ENCODE measurements at regions not wholly inside any gene's neighbourhood (a gene's known extent, or its start where the extent isn't known, plus 50 kb on each side); places are given as distances from the start of the nearest gene placed in this dataset.

DNA sequence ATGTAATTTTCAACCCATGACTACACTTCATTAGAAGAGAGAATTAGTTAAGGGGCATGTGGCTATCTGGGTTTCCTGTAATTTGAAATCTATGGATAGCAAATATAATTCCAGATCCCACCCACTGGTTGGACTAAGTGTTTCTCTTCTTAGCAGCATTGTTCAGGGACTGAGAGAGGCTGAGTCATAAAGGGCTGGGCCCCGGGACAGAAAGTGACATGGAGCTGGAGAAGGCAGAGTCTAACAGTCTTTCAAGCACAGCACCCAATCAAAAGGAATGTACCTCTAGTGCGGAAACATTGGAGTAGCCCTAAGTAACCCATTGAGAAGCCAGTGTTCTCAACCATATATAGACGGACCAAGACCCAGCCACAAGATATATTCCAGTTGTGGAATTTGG lies 363.9 kb downstream of the DHX35 start:
- H3K4ac ChIP-seq (replicated peaks; ENCODE audit: insufficient read length, low read depth, low read length) = no peak overlapping the region
- no peak overlapping the region for H3K18ac ChIP-seq (ENCODE audit: extremely low read depth, low read length)
- CTCF ChIA-PET (ENCODE audit: partially characterized antibody) = interaction anchor here (0.6 to 1.1 kb wide), 2 partner anchors 29 to 56 kb away, joined by 3 to 4 read pairs; no protein-coding TSS in a partner anchor
- no peak overlapping the region for H2BK12ac ChIP-seq (ENCODE audit: low read depth, low read length)
- WGBS, 2 experiments (ENCODE audit: extremely low coverage in 1 of 2, insufficient coverage in 1 of 2, insufficient read length in 1 of 2, insufficient replicate concordance in 2 of 2, low coverage in 1 of 2, low lambda C conversion rate in 2 of 2, missing lambda C conversion rate in 1 of 2) = 96% methylated on average over 3 of the region's 3 CpGs; no CpG with 5 or more reads in 1 of the 2 experiments
- no peak overlapping the region; the same call in 1 of the 2 replicates for H2BK15ac ChIP-seq (ENCODE audit: low read length)
- no peak for FAIRE-seq
- no peak overlapping the region for H4K8ac ChIP-seq (ENCODE audit: extremely low read depth, insufficient read depth, low read length)
- H2AK5ac ChIP-seq (ENCODE audit: low read depth, low read length) = no peak overlapping the region
- no peak overlapping the region for H3K27ac ChIP-seq (ENCODE audit: low read depth, low read length)
- no peaks in the 10 kb centered on the region for H3K79me1 ChIP-seq (ENCODE audit: low read depth, low read length)
- no peaks in the 10 kb centered on the region for H3K9me3 ChIP-seq (ENCODE audit: insufficient read depth in 2 of 2, low read depth in 1 of 2, low read length in 1 of 2)
- no peak overlapping the region for H3K9ac ChIP-seq (replicated peaks in 1 of 4; ENCODE audit: extremely low read depth in 1 of 4, low read depth in 3 of 4, low read length in 3 of 4)
- no peaks in the 10 kb centered on the region for H3K27me3 ChIP-seq (replicated peaks in 1 of 4; ENCODE audit: control insufficient read depth in 3 of 4, extremely low read depth in 1 of 4, insufficient read depth in 3 of 4, low read length in 3 of 4)
- DNase-seq (ENCODE audit: low read depth in 1 of 2, low spot score in 2 of 2) = no peak
- H4K5ac ChIP-seq (ENCODE audit: insufficient read length, low read depth, low read length) = no peak overlapping the region
- H3K23ac ChIP-seq (ENCODE audit: insufficient read length) = no peak overlapping the region
- TF ChIP-seq KDM1A (IDR thresholded peaks at IDR 0.05; ENCODE audit: borderline replicate concordance, low read length) = no peak
- no peak for TF ChIP-seq NRF1 (IDR thresholded peaks at IDR 0.05; ENCODE audit: low read depth, low read length)
- no peak for TF ChIP-seq TAF1 (IDR thresholded peaks at IDR 0.05; ENCODE audit: low read depth, low read length)
- no peak for TF ChIP-seq RAD21 (IDR thresholded peaks at IDR 0.05 in 1 of 2, conservative IDR thresholded peaks at IDR 0.05 in 1 of 2; ENCODE audit: low read depth in 2 of 2, low read length in 2 of 2)
- TF ChIP-seq TEAD4 (IDR thresholded peaks at IDR 0.05; ENCODE audit: low read depth, low read length) = no peak
- TF ChIP-seq ZNF274 (IDR thresholded peaks at IDR 0.05; ENCODE audit: borderline replicate concordance, extremely low read depth, low read length) = no peak
- no peak for TF ChIP-seq KDM4A (IDR thresholded peaks at IDR 0.05; ENCODE audit: low read depth, low read length, severe bottlenecking)
- TF ChIP-seq RBBP5 (IDR thresholded peaks at IDR 0.05; ENCODE audit: borderline replicate concordance, low read depth, low read length) = no peak
- no peak for TF ChIP-seq BRCA1 (IDR thresholded peaks at IDR 0.05; ENCODE audit: low read depth, low read length)
- no peak for TF ChIP-seq EZH2 (IDR thresholded peaks at IDR 0.05; ENCODE audit: low read depth, low read length, severe bottlenecking)
- H3K56ac ChIP-seq (replicated peaks; ENCODE audit: insufficient read length, low read depth, low read length) = no peak overlapping the region
- no peak overlapping the region for H3K4me3 ChIP-seq (ENCODE audit: extremely low read depth in 1 of 4, insufficient read depth in 2 of 4, low read depth in 3 of 4, low read length in 4 of 4)
- H4K91ac ChIP-seq (replicated peaks; ENCODE audit: insufficient read length, low read length) = no peak overlapping the region
- H3K14ac ChIP-seq (ENCODE audit: insufficient read length) = no peak overlapping the region
- H3K23me2 ChIP-seq (ENCODE audit: low read depth, low read length) = no peaks in the 10 kb centered on the region
- no peak overlapping the region for H2AFZ ChIP-seq (ENCODE audit: low read length)
- POLR2A ChIA-PET (ENCODE audit: partially characterized antibody) = no interaction called here
- H4K20me1 ChIP-seq (replicated peaks in 1 of 2; ENCODE audit: control insufficient read depth in 1 of 2, insufficient read depth in 2 of 2, low read length in 2 of 2) = no peaks in the 10 kb centered on the region
- no peak overlapping the region for H2BK20ac ChIP-seq (ENCODE audit: low read length)
- H3K4me1 ChIP-seq (replicated peaks in 1 of 4; ENCODE audit: control insufficient read depth in 3 of 4, insufficient read depth in 4 of 4, low read length in 3 of 4) = no peaks in the 10 kb centered on the region; a peak in 2 of 7 replicates
- H3K4me2 ChIP-seq (ENCODE audit: insufficient read depth in 1 of 2, low read depth in 2 of 2, low read length in 2 of 2) = no peak overlapping the region
- no peak overlapping the region for H2BK120ac ChIP-seq (replicated peaks; ENCODE audit: low read depth, low read length)
- no peaks in the 10 kb centered on the region for H3K36me3 ChIP-seq (ENCODE audit: control insufficient read depth in 2 of 4, insufficient read depth in 4 of 4, low read length in 3 of 4)
- no peaks in the 10 kb centered on the region for H3K79me2 ChIP-seq (ENCODE audit: control insufficient read depth in 1 of 2, insufficient read depth in 2 of 2, low read length in 2 of 2)
- no peak overlapping the region for H2BK5ac ChIP-seq (ENCODE audit: low read depth, low read length)
